Erythroblast (primary cell): ENCODE measurements at regions not wholly inside any gene's neighbourhood (a gene's known extent, or its start where the extent isn't known, plus 50 kb on each side); places are given as distances from the start of the nearest gene placed in this dataset.

Source experiments
- DNase-seq, 2 experiments: peaks; one replicate each; lab custom pipeline; 2025; lab: John Stamatoyannopoulos, UW
- GATA1 ChIP-seq: IDR thresholded peaks from 2 replicates; pipeline ENCODE4 v1.6.1; 2011; ENCODE audit warnings: low read depth, mild to moderate bottlenecking, control low read depth, low read length, moderate library complexity
- POLR2A ChIP-seq: IDR thresholded peaks from 2 replicates; pipeline ENCODE4 v1.6.1; 2011; ENCODE audit warnings: mild to moderate bottlenecking, low read length

DNA sequence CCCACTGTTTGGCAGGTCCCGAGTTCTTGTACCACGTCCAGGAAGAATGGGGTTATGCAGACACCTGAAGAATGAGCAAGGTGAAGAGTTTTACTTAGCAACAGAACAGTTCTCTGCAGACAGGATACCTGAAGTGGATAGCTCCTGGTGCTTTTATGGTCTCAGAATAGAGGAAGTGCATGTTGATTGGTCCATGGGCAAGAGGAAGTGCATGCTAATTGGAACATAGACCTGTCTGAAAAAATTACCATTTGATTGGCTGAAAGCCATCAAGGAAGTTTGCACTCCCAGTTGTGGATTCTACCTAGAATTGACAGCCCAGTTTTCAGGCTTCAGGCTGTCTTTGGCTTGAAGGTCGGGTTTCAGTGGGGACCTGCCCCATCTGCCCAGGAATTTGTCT, 887.5 kb downstream of the FAT4 start:
- no peak for DNase-seq
- TF ChIP-seq GATA1 (no peak), POLR2A (no peak)

DNA sequence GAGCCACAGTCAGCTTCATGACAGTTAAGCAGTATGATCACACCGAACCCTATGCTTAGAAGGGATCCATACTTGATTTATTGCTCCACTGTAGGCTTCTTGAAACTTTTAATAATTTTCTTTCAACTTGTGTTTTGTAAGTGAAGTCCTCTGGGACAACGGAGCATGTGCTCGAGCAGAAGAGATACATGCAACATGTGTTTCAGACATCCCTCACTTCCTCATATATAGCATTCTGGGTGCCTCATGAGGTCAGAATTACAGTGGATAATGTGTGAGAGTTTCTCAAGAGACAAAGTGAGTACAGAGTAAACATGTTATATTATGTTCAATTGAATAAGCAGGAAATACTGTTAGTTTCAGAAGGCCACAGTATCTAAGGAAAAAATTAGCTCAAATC, 893.2 kb downstream of the FAT4 start:
- no peak for TF ChIP-seq GATA1
- no peak for TF ChIP-seq POLR2A
- no peak for DNase-seq

- DNase-seq = no peak
- TF ChIP-seq POLR2A (no peak), GATA1 (no peak)
Measured at GRCh38 chr4:126209147-126209546, 894.4 kb downstream of the FAT4 start.

DNA sequence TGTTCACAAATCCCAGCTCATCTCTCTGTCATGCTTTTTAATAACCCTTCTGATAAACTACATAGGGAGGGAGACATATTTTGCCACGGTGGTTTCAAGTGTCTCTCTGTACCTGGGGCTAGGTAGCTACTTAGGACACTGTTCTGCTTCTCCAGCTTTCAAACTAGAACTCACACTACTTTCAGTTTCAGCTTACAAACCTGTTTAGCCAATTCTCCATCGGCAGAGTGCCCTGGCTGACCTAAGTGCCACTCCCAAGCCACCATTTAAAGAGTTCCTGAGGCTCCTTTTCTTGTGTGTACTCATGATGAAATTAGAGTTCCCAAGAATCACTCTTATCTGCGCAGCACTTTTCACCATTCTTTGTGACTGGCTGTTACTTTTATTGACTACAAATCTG, 899.2 kb downstream of the FAT4 start:
- no peak for DNase-seq
- TF ChIP-seq GATA1 = no peak
- no peak for TF ChIP-seq POLR2A

DNA sequence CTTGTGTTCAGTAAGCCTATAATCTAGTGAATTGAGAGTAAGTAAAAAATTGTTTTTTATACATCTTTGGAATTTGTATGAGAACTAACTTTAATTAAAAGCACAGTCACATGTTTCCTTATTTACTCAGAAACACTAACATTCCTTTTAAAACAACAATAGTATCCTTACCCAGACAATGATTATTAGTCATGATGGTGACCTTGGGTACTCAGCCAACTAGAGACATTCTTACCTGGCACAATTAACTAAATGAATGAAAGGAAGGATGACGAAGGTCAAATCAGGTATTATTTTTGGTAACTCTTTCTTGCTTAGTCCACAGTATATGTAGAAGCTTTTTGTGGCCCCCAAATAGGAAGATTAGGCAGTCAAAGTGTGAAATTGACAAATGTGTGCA, 901.0 kb downstream of the FAT4 start:
- no peak for DNase-seq
- TF ChIP-seq GATA1 = no peak

- TF ChIP-seq POLR2A (no peak), GATA1 (no peak)
- no peak for DNase-seq
Measured at GRCh38 chr4:126216611-126217010, 901.9 kb downstream of the FAT4 start.

DNA sequence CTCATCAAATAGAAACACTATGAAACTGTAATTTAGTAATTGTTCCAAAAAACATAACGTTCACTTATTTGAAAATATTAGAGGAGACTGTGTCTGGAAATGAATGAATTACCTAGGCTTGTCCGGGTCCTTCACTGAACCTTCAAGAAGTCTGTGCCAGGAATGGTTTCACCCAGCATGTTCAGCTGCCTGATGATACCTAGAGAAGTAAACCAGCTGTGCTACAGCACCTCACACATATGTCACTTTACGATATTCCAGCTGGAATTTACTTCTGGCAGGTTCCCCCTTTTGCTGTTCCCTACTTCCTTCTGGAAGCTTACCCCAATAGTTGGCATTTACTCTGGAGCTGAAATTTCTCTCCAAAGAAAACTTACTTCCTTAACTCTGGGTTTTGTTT, 906.5 kb downstream of the FAT4 start:
- TF ChIP-seq POLR2A (no peak), GATA1 (no peak)

GRCh38 chr4:126221717-126222340, 907.1 kb downstream of the FAT4 start:
- DNase-seq = no peak
- no peak for TF ChIP-seq GATA1
- no peak for TF ChIP-seq POLR2A

More for the DNA sequence above, 906.5 kb downstream of the FAT4 start:
- DNase-seq = no peak

DNA sequence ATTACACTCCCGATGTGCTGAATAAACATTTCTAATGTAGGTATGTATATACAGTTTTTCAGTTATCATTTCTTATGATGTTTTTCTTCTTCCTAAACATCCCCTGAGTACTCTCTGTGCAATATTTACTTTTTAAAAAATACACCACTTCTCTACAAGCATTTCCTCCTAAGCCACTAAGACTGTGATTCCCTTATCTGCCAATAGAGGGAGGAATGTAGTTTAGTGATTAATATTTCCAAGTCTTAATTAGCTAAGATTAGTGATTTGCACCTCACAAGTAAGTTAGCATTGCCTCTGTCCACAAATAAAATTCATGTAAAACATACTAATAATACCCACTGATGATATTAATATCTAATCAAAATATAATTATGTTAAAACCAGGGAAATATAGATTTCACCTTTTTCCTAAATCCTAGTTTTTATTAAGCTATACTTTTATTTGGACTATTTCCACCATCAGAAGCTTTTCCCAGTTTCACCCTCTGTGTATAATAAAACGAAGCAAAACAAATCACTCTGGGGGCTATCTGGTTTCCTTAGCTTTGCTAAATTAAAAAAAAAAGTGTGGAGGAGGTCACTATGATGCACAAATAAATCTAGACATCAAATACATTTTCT, 909.1 kb downstream of the FAT4 start:
- peak; percentile 0 to 17 for DNase-seq
- no peak for TF ChIP-seq GATA1
- TF ChIP-seq POLR2A = no peak

DNA sequence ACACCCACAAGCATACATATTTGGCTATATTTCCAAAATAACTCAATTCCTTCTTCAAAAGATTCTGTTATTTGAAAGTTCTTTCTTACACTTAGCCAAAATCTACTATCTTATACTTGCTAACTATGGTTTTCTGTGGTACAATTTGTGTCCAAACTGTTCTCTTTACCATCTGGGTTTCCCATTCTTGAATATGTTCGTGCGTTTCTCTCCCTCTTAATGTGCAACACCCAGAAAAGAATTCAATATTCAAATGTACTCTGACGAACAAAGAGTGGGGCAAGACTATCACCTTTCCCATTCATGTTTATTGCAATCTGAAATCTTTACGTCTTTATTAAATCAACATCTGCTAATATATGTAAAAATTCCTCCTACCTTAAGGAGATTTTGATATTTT, 912.7 kb downstream of the FAT4 start:
- TF ChIP-seq POLR2A (no peak), GATA1 (no peak)
- no peak for DNase-seq

- TF ChIP-seq POLR2A (no peak), GATA1 (no peak)
- DNase-seq = no peak
Measured at GRCh38 chr4:126230269-126230668, 915.5 kb downstream of the FAT4 start.

GRCh38 chr4:126233483-126233882, 918.7 kb downstream of the FAT4 start:
- TF ChIP-seq POLR2A = no peak
- DNase-seq = no peak

- TF ChIP-seq POLR2A = no peak
- TF ChIP-seq GATA1 = no peak
Measured at GRCh38 chr4:126238013-126238412, 923.3 kb downstream of the FAT4 start.

DNA sequence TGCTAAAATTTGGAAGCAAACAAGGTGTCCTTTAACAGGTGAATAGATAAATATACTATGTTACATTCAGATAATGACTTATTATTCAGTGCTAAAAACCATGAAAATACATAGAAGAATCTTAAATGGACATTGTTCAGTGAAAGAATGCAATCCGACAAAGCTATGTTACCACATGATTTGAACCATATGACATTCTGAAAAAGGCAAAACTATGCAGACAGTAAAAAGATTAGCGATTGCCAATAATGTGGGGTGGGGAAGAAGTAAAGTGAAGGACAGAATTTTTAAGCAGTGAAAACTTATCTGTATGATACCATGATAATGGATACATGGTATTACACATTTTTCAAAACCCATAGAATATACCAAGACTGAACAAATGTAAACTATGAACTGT, 926.9 kb downstream of the FAT4 start:
- no peak for DNase-seq
- TF ChIP-seq GATA1 = no peak
- no peak for TF ChIP-seq POLR2A

More at GRCh38 chr4:126238013-126238412, 923.3 kb downstream of the FAT4 start:
- no peak for DNase-seq

GRCh38 chr4:126242679-126243390, 928.1 kb downstream of the FAT4 start:
- TF ChIP-seq GATA1 (no peak), POLR2A (no peak)

More at GRCh38 chr4:126242679-126243390, 928.1 kb downstream of the FAT4 start:
- DNase-seq = no peak
